Keratinocyte (primary cell): ENCODE measurements at regions not wholly inside any gene's neighbourhood (a gene's known extent, or its start where the extent isn't known, plus 50 kb on each side); places are given as distances from the start of the nearest gene placed in this dataset.

Experiments used
- DNase-seq: peaks from one replicate; pipeline ENCODE4 v3.0.0-alpha.2; 2011; ENCODE audit warnings: low read depth, missing footprints, low spot score
- FAIRE-seq: peaks from 2 replicates; lab custom pipeline; 2011; peaks lifted over from hg19 to GRCh38; lab: Jason Lieb, UNC
- H2AFZ ChIP-seq: 2 replicates; pipeline ENCODE4 v1.6.0; 2012; ENCODE audit warnings: low read length, control low read depth, inconsistent platforms; ENCODE audit not compliant: control insufficient read depth
- H3K27ac ChIP-seq: 2 replicates; pipeline ENCODE4 v1.5.1; 2011; ENCODE audit warnings: low read length; ENCODE audit not compliant: control insufficient read depth, insufficient read depth
- H3K27me3 ChIP-seq: 3 replicates; pipeline ENCODE4 v1.6.0; 2011; ENCODE audit warnings: low read length; ENCODE audit not compliant: control insufficient read depth, insufficient read depth; ENCODE audit errors: extremely low read depth
- H3K36me3 ChIP-seq, 2 experiments: 2 replicates in 1 of 2; 3 replicates in 1 of 2; pipeline ENCODE4 v1.5.1; 2011; ENCODE audit warnings: low read length in 2 of 2, mild to moderate bottlenecking in 1 of 2; ENCODE audit not compliant: control insufficient read depth in 2 of 2, insufficient read depth in 2 of 2; ENCODE audit errors: extremely low read depth in 1 of 2
- H3K4me1 ChIP-seq: 3 replicates; pipeline ENCODE4 v1.5.1; 2011; ENCODE audit warnings: low read length; ENCODE audit not compliant: control insufficient read depth, insufficient read depth; ENCODE audit errors: extremely low read depth
- H3K4me2 ChIP-seq: 3 replicates; pipeline ENCODE4 v1.6.0; 2011; ENCODE audit warnings: low read depth, low read length; ENCODE audit not compliant: control insufficient read depth, insufficient read depth; ENCODE audit errors: extremely low read depth
- H3K4me3 ChIP-seq, 3 experiments: fragments of 200-600 bp in 1 of 3; sonication (generic) in 1 of 3; 2 replicates in 2 of 3; 3 replicates in 1 of 3; pipeline ENCODE4 v1.5.1; 2011 to 2016; ENCODE audit warnings: low read length in 3 of 3, mild to moderate bottlenecking in 3 of 3, control low read depth in 2 of 3, inconsistent platforms in 1 of 3, low read depth in 1 of 3, mixed read lengths in 1 of 3, mixed run types in 1 of 3, moderate library complexity in 1 of 3; ENCODE audit not compliant: control insufficient read depth in 2 of 3, insufficient read depth in 2 of 3; ENCODE audit errors: extremely low read depth in 1 of 3
- H3K79me2 ChIP-seq: 2 replicates; pipeline ENCODE4 v1.6.0; 2012; ENCODE audit warnings: low read length; ENCODE audit not compliant: control insufficient read depth, insufficient read depth
- H3K9ac ChIP-seq: 3 replicates; pipeline ENCODE4 v1.6.0; 2011; ENCODE audit warnings: low read length; ENCODE audit not compliant: control insufficient read depth, insufficient read depth; ENCODE audit errors: extremely low read depth
- H3K9me1 ChIP-seq: 3 replicates; pipeline ENCODE4 v1.6.0; 2011; ENCODE audit warnings: low read length; ENCODE audit not compliant: control insufficient read depth, insufficient read depth; ENCODE audit errors: extremely low read depth
- H3K9me3 ChIP-seq: 2 replicates; pipeline ENCODE4 v1.5.1; 2012; ENCODE audit warnings: low read depth, low read length; ENCODE audit not compliant: control insufficient read depth
- H4K20me1 ChIP-seq: 3 replicates; pipeline ENCODE4 v1.6.0; 2011; ENCODE audit warnings: low read length; ENCODE audit not compliant: control insufficient read depth, insufficient read depth; ENCODE audit errors: extremely low read depth
- EZH2 ChIP-seq: IDR thresholded peaks from one replicate; pipeline ENCODE4 v1.6.1; 2012; ENCODE audit warnings: inconsistent platforms, mild to moderate bottlenecking, low read length, moderate library complexity
- dilution Hi-C: fragments of 300-500 bp; cut with MboI; formaldehyde crosslinking; loops from one replicate; pipeline ENCODE4 v1.7.0; 2020; ENCODE audit warnings: low sequenced_read_pairs; ENCODE audit not compliant: extremely low pct_ligation_motif_present
- TF ChIP-seq, protein P1 (sequence below), 3 experiments: IDR thresholded peaks in 1 of 3; conservative IDR thresholded peaks in 1 of 3; optimal IDR thresholded peaks in 1 of 3; 2 replicates in 2 of 3; 3 replicates in 1 of 3; pipeline versions ENCODE3 to v1.5.1; 2011; ENCODE audit warnings: low read length in 3 of 3, mild to moderate bottlenecking in 3 of 3, moderate library complexity in 2 of 3, control low read depth in 1 of 3, inconsistent platforms in 1 of 3; ENCODE audit not compliant: insufficient read depth in 2 of 3; ENCODE audit errors: extremely low read depth in 1 of 3

DNA sequence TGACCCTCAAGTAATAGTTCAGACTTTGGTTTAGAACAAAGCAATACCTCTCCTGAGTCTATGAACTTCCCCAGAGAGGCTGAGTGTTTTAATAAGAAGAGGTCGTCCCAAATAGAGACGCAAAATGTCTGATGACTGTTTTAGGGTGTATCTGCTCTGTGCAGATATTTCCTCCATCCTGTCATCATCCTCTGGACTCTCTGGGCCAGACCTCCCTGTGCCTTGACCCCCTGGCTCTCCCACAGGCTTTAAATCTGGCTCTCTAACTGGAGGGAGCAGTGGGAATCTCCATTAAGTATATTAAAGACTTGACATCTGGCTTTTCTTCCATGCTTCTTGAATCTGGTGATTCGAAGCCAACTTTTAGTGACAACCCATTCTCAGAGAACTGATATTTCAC lies 633.3 kb downstream of the INHBA start:
- peaks cover 13% of the 10 kb centered on the region for H3K4me1 ChIP-seq
- no peak overlapping the region for H3K4me2 ChIP-seq
- no peaks in the 10 kb centered on the region for H3K9me1 ChIP-seq
- no peak overlapping the region for H3K4me3 ChIP-seq
- TF ChIP-seq, protein P1, sequence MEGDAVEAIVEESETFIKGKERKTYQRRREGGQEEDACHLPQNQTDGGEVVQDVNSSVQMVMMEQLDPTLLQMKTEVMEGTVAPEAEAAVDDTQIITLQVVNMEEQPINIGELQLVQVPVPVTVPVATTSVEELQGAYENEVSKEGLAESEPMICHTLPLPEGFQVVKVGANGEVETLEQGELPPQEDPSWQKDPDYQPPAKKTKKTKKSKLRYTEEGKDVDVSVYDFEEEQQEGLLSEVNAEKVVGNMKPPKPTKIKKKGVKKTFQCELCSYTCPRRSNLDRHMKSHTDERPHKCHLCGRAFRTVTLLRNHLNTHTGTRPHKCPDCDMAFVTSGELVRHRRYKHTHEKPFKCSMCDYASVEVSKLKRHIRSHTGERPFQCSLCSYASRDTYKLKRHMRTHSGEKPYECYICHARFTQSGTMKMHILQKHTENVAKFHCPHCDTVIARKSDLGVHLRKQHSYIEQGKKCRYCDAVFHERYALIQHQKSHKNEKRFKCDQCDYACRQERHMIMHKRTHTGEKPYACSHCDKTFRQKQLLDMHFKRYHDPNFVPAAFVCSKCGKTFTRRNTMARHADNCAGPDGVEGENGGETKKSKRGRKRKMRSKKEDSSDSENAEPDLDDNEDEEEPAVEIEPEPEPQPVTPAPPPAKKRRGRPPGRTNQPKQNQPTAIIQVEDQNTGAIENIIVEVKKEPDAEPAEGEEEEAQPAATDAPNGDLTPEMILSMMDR (optimal IDR thresholded peaks at IDR 0.05 in 1 of 3, IDR thresholded peaks at IDR 0.05 in 1 of 3, conservative IDR thresholded peaks at IDR 0.05 in 1 of 3; ENCODE audit: extremely low read depth in 1 of 3, insufficient read depth in 2 of 3, low read length in 3 of 3) = no peak
- TF ChIP-seq EZH2 = no peak
- H2AFZ ChIP-seq = no peak overlapping the region
- H3K9me3 ChIP-seq = no peaks in the 10 kb centered on the region
- no peak for DNase-seq
- no peak overlapping the region for H3K27ac ChIP-seq
- FAIRE-seq = no peak
- no peaks in the 10 kb centered on the region for H3K36me3 ChIP-seq
- H4K20me1 ChIP-seq = no peaks in the 10 kb centered on the region
- dilution Hi-C loops = no loop called here
- no peak overlapping the region for H3K9ac ChIP-seq
- no peaks in the 10 kb centered on the region for H3K27me3 ChIP-seq
- H3K79me2 ChIP-seq = no peaks in the 10 kb centered on the region

DNA sequence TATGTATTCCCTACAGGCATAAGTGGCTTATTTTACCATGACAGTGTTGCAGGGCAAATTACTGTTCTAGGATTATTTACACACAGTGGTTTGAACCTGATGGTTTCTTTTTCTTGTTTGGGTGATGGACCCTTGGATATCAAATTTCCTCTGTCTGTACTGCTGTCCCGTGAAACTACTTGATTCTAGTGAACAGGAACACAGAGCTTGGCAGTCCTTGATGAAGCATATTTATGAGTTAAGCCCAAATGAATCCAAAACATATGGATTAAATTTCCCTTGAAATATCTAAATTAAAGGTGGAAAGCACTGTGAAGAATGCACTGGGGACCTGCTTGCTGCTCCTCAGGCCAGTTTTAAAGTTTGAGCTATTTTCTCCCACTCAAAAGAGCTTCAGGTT lies 635.3 kb downstream of the INHBA start:
- no peaks in the 10 kb centered on the region for H4K20me1 ChIP-seq
- H2AFZ ChIP-seq = no peak overlapping the region
- H3K27me3 ChIP-seq = no peaks in the 10 kb centered on the region
- no peak overlapping the region for H3K9ac ChIP-seq
- no peak for TF ChIP-seq EZH2
- TF ChIP-seq, protein P1 (optimal IDR thresholded peaks at IDR 0.05 in 1 of 3, IDR thresholded peaks at IDR 0.05 in 1 of 3, conservative IDR thresholded peaks at IDR 0.05 in 1 of 3; ENCODE audit: extremely low read depth in 1 of 3, insufficient read depth in 2 of 3, low read length in 3 of 3) = no peak
- no peak overlapping the region for H3K27ac ChIP-seq
- no peak overlapping the region for H3K4me3 ChIP-seq
- no peaks in the 10 kb centered on the region for H3K79me2 ChIP-seq
- no peaks in the 10 kb centered on the region for H3K9me3 ChIP-seq
- FAIRE-seq = no peak
- no peaks in the 10 kb centered on the region for H3K36me3 ChIP-seq
- no peaks in the 10 kb centered on the region for H3K9me1 ChIP-seq
- no peak overlapping the region for H3K4me2 ChIP-seq
- dilution Hi-C loops = no loop called here
- DNase-seq = no peak
- H3K4me1 ChIP-seq = peaks cover 13% of the 10 kb centered on the region
